ENCODE measurements at regions not wholly inside any gene's neighbourhood (a gene's known extent, or its start where the extent isn't known, plus 50 kb on each side); places are given as distances from the start of the nearest gene placed in this dataset.
"Not testable (repeated sequence)": the region's sequence is repeated elsewhere in the genome, so short reads cannot be mapped to it uniquely, and the experiment has no call there.

- DNase-seq, result not testable (repeated sequence)
These were observed 146.2 kb upstream of the C1QTNF3 start for GRCh38 chr5:34189246-34189645.

GRCh38 chr5:34189752-34190411 lies 146.9 kb upstream of the C1QTNF3 start:
- DNase-seq, result not testable (repeated sequence)

GRCh38 chr5:34190466-34190865 lies 147.5 kb upstream of the C1QTNF3 start:
- DNase-seq, result not testable (repeated sequence)

GRCh38 chr5:34191279-34191744 lies 148.3 kb upstream of the C1QTNF3 start:
- not testable (repeated sequence) for DNase-seq

- DNase-seq, result not testable (repeated sequence)
These were observed 149.3 kb upstream of the C1QTNF3 start for GRCh38 chr5:34192064-34192922.

GRCh38 chr5:34192923-34193262 lies 149.9 kb upstream of the C1QTNF3 start:
- not testable (repeated sequence) for DNase-seq

- not testable (repeated sequence) for DNase-seq
These were observed 150.3 kb upstream of the C1QTNF3 start for GRCh38 chr5:34193297-34193696.

GRCh38 chr5:34193804-34194203 lies 150.8 kb upstream of the C1QTNF3 start:
- DNase-seq, result not testable (repeated sequence)

- not testable (repeated sequence) for DNase-seq
These were observed 153.1 kb upstream of the C1QTNF3 start for GRCh38 chr5:34196091-34196490.

GRCh38 chr5:34205347-34205746 lies 162.3 kb upstream of the C1QTNF3 start:
- not testable (repeated sequence) for DNase-seq

GRCh38 chr5:34217386-34217785 lies 174.4 kb upstream of the C1QTNF3 start:
- not testable (repeated sequence) for DNase-seq

GRCh38 chr5:34221329-34222073 lies 178.5 kb upstream of the C1QTNF3 start:
- DNase-seq, result not testable (repeated sequence)

GRCh38 chr5:34223158-34223557 lies 180.1 kb upstream of the C1QTNF3 start:
- DNase-seq, result not testable (repeated sequence)

- DNase-seq, result not testable (repeated sequence)
These were observed 187.4 kb upstream of the C1QTNF3 start for GRCh38 chr5:34230402-34230801.

GRCh38 chr5:34243802-34244201 lies 200.8 kb upstream of the C1QTNF3 start:
- not testable (repeated sequence) for DNase-seq

GRCh38 chr5:34244281-34245031 lies 201.4 kb upstream of the C1QTNF3 start:
- not testable (repeated sequence) for DNase-seq

- DNase-seq, result not testable (repeated sequence)
These were observed 202.0 kb upstream of the C1QTNF3 start for GRCh38 chr5:34245032-34245394.

- not testable (repeated sequence) for DNase-seq
These were observed 202.8 kb upstream of the C1QTNF3 start for GRCh38 chr5:34245813-34246212.

GRCh38 chr5:34258598-34258997 lies 215.6 kb upstream of the C1QTNF3 start:
- not testable (repeated sequence) for DNase-seq

GRCh38 chr5:34261020-34261419 lies 218.0 kb upstream of the C1QTNF3 start:
- not testable (repeated sequence) for DNase-seq

- DNase-seq, result not testable (repeated sequence)
These were observed 223.1 kb upstream of the C1QTNF3 start for GRCh38 chr5:34266151-34266550.

GRCh38 chr5:34296759-34297158 lies 253.7 kb upstream of the C1QTNF3 start:
- DNase-seq, result not testable (repeated sequence)
